Epithelial cell of proximal tubule (primary cell): ENCODE measurements at regions not wholly inside any gene's neighbourhood (a gene's known extent, or its start where the extent isn't known, plus 50 kb on each side); places are given as distances from the start of the nearest gene placed in this dataset.

ENCODE experiments used
- DNase-seq: peaks from one replicate; pipeline ENCODE4 v3.0.0-alpha.2; 2011; ENCODE audit warnings: low read depth
- H3K4me3 ChIP-seq: 2 replicates; pipeline ENCODE4 v1.5.1; 2011; ENCODE audit warnings: low read depth, mild to moderate bottlenecking, low read length
- TF ChIP-seq, protein P1 (sequence below): conservative IDR thresholded peaks from 2 replicates; pipeline ENCODE4 v1.5.1; 2012; ENCODE audit warnings: low read depth, mild to moderate bottlenecking, low read length

DNA sequence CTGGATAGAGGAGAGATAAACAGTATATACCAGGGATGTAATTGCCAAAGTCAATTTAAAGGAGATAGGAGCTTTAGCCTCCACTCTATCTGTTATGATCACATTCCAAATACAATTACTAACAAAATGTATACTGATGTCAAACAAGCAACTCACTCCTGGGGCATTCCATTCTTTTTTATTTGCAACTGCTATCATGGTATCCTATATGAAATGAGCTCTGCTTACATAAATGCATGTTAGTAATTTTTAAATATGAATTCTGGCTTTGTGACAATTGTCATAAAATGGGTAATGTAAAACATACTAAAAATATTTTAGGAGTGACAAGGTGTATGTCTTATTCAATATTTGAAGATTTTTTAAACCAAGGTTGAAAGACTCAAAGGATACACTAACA is 751.1 kb downstream of the HACE1 start:
- DNase-seq: no peak
- no peak overlapping the region for H3K4me3 ChIP-seq
- TF ChIP-seq, protein P1, sequence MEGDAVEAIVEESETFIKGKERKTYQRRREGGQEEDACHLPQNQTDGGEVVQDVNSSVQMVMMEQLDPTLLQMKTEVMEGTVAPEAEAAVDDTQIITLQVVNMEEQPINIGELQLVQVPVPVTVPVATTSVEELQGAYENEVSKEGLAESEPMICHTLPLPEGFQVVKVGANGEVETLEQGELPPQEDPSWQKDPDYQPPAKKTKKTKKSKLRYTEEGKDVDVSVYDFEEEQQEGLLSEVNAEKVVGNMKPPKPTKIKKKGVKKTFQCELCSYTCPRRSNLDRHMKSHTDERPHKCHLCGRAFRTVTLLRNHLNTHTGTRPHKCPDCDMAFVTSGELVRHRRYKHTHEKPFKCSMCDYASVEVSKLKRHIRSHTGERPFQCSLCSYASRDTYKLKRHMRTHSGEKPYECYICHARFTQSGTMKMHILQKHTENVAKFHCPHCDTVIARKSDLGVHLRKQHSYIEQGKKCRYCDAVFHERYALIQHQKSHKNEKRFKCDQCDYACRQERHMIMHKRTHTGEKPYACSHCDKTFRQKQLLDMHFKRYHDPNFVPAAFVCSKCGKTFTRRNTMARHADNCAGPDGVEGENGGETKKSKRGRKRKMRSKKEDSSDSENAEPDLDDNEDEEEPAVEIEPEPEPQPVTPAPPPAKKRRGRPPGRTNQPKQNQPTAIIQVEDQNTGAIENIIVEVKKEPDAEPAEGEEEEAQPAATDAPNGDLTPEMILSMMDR: no peak

DNA sequence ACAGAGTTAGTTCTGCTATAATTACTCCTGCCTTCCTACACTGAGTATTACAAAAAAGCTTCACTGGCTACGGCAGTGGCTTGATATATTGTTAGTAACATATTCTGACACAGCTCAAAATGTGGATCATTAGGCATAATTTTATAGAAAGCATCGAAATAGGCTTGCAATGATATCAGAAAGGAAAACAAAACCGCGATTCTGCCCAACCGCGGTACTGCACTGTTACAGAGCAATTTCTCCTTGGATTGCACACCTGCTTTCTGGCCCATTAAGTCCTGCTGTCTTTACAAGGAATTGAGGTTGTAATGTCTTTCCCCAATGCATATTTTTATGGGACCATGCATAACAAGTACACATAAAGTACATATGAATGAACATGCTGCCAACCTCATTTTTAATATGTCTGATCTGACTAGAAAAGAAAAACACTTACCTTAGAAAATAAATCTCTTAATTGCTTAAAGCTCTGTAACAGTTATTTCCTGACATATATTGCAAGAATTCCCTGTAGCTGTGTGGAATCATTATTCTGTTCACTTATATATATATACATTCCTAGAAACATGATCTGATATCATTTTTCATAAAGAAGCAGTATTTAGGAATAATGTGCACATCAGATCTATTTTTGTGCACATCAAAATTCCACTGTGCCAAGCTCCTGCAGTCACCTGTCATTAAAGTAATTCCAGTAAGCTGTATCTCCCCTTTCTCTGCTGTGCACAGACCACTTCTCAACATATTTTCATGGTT is 763.9 kb downstream of the HACE1 start:
- no peak for DNase-seq
- H3K4me3 ChIP-seq: no peak overlapping the region
- TF ChIP-seq, protein P1: no peak

DNA sequence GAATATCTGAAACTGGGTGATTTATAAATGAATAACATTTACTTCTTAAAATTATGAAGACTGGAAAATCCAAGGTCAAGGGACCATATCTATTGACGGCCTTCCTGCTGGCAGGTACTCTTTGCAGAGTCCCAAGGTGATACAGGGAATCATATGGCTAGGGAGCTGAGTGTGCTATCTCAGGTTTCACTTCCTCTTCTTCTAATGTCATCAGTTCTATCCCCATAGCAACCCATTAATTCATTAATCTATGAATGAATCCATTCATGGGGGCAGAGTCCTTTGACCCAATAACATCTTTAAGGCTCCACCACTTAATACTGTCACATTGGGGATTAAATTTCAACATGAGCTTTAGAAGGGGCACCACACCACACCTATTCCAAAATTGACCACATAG is 772.0 kb downstream of the HACE1 start:
- TF ChIP-seq, protein P1: no peak
- H3K4me3 ChIP-seq: no peak overlapping the region
- no peak for DNase-seq

DNA sequence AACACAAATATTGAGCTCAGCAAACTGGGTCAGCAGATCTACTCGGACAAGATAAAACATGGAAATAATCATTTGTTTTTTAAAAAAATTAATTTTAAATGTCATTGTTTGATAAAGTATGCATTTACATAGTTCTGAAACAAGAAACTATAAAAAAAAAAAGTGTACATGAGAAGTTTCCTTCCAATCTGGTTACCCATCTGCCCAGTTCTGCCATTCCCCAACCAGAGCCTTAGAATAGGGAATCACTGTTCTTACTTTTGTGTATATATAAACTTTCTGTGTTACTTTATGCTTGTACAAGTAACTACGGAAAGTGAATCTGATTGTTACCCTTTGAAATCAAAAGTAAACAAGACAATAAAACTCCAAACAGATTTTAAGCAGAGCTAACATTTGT is 791.4 kb downstream of the HACE1 start:
- DNase-seq: no peak
- TF ChIP-seq, protein P1: no peak
- no peak overlapping the region for H3K4me3 ChIP-seq

DNA sequence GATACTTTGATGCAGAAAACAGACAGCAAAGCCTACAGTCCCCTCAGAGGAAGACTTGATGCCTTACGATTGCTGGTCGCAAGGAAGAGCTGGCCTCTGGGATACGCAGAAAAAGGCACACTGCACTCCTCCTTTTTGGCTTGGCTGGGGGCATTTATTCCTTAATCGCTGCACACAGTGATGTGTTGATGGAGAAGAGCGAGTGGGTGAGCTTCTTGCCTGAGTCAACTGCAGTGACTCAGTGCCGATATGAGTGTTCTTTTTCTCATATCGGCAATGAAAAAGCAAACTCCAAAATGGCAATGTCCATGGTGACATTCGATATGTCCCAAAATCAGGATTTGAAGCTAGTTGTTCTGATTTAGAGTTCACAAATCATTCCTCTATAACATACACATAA is 794.8 kb downstream of the HACE1 start:
- TF ChIP-seq, protein P1: no peak
- no peak overlapping the region for H3K4me3 ChIP-seq
- DNase-seq: no peak

DNA sequence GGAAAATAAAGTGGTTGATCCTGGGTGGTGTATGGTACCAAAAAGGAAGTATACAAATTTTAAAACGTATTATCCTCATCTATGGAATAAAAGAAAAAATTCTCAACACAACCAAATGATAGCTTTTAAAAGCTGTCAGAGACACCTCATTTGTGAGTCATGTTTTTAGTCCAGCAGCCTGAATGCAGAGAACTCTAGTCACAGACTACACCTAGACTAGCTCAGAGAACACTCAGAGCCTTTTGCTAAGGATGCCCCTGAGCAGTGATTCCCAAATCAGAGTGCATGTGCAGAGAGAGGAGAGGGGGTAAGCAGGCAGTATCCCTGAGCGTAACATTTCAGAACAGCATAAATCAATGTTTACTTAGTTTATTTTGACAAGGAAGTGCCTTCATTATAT is 809.3 kb downstream of the HACE1 start:
- no peak for DNase-seq
- H3K4me3 ChIP-seq: no peak overlapping the region
- TF ChIP-seq, protein P1: no peak

DNA sequence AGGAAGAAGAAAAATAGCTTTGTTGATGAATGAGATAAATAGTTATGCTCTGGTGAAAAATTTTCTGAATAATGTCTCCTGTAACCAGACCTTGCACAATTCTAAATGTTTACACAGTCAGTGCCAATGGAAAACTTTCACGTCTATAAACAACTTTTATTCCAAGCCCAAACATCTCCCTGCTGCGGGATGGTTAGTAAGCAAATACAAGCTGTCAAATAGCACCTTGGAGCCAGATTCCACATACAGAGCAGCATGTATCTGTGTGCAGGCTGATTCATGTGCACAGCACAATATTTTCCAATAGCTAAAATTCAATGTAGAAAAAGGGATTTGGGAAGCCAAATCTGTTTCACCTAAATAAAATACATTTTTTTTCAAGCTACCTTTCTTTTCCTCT is 813.3 kb downstream of the HACE1 start:
- TF ChIP-seq, protein P1: no peak
- DNase-seq: no peak
- no peak overlapping the region for H3K4me3 ChIP-seq
